Activated T-helper 17 cell treated with anti-CD3 and anti-CD28 coated beads, Interleukin-2, amount 50 U/mL, for 72 hours (primary cell): ENCODE measurements at regions not wholly inside any gene's neighbourhood (a gene's known extent, or its start where the extent isn't known, plus 50 kb on each side); places are given as distances from the start of the nearest gene placed in this dataset.

Source experiments
- ATAC-seq: fragments of 150-1000 bp; cut with Tn5 transposase; replicated peaks from 2 replicates; pipeline ENCODE4 v1.10.0; 2021; ENCODE audit warnings: mild to moderate bottlenecking, moderate library complexity
- H3K27ac Mint-ChIP-seq: one replicate; pipeline ENCODE4 v1.8.0; 2022; ENCODE audit warnings: mixed read lengths
- H3K27me3 Mint-ChIP-seq: one replicate; pipeline ENCODE4 v1.8.0; 2022; ENCODE audit warnings: mixed read lengths
- H3K36me3 Mint-ChIP-seq: one replicate; pipeline ENCODE4 v1.8.0; 2022; ENCODE audit warnings: low read depth, mild to moderate bottlenecking, mixed read lengths
- H3K4me1 Mint-ChIP-seq: one replicate; pipeline ENCODE4 v1.8.0; 2022; ENCODE audit warnings: mixed read lengths
- H3K4me3 Mint-ChIP-seq: one replicate; pipeline ENCODE4 v1.8.0; 2022; ENCODE audit warnings: mild to moderate bottlenecking, mixed read lengths
- H3K9me3 Mint-ChIP-seq: one replicate; pipeline ENCODE4 v1.8.0; 2022; ENCODE audit warnings: mixed read lengths

GRCh38 chr9:81396528-81396927 is 292.8 kb downstream of the TLE1 start:
- H3K27ac Mint-ChIP-seq: no peak overlapping the region
- H3K9me3 Mint-ChIP-seq: peaks cover 12% of the 10 kb centered on the region
- no peaks in the 10 kb centered on the region for H3K27me3 Mint-ChIP-seq
- no peak overlapping the region for H3K4me3 Mint-ChIP-seq
- ATAC-seq: no peak
- no peaks in the 10 kb centered on the region for H3K4me1 Mint-ChIP-seq
- H3K36me3 Mint-ChIP-seq: no peaks in the 10 kb centered on the region

GRCh38 chr9:81395676-81396054 is 293.7 kb downstream of the TLE1 start:
- Mint-ChIP-seq H3K4me1 (no peaks in the 10 kb centered on the region), H3K9me3 (peaks cover 12% of the 10 kb centered on the region), H3K27ac (no peak overlapping the region), H3K36me3 (no peaks in the 10 kb centered on the region), H3K4me3 (no peak overlapping the region), H3K27me3 (no peaks in the 10 kb centered on the region)
- no peak for ATAC-seq

GRCh38 chr9:81394881-81395675 is 294.3 kb downstream of the TLE1 start:
- no peak overlapping the region for H3K27ac Mint-ChIP-seq
- no peak for ATAC-seq
- no peaks in the 10 kb centered on the region for H3K4me1 Mint-ChIP-seq
- H3K27me3 Mint-ChIP-seq: no peaks in the 10 kb centered on the region
- H3K9me3 Mint-ChIP-seq: peaks cover 12% of the 10 kb centered on the region
- no peaks in the 10 kb centered on the region for H3K36me3 Mint-ChIP-seq
- no peak overlapping the region for H3K4me3 Mint-ChIP-seq

- no peaks in the 10 kb centered on the region for H3K36me3 Mint-ChIP-seq
- no peak for ATAC-seq
- H3K27me3 Mint-ChIP-seq: no peaks in the 10 kb centered on the region
- H3K4me1 Mint-ChIP-seq: no peaks in the 10 kb centered on the region
- H3K9me3 Mint-ChIP-seq: peaks cover 11% of the 10 kb centered on the region
- no peak overlapping the region for H3K27ac Mint-ChIP-seq
- H3K4me3 Mint-ChIP-seq: no peak overlapping the region
These were observed 295.1 kb downstream of the TLE1 start for GRCh38 chr9:81393985-81394811.

GRCh38 chr9:81391457-81391825 is 297.9 kb downstream of the TLE1 start:
- peaks cover 8% of the 10 kb centered on the region for H3K9me3 Mint-ChIP-seq
- no peak overlapping the region for H3K4me3 Mint-ChIP-seq
- ATAC-seq: no peak
- no peaks in the 10 kb centered on the region for H3K4me1 Mint-ChIP-seq
- no peak overlapping the region for H3K27ac Mint-ChIP-seq
- H3K36me3 Mint-ChIP-seq: no peaks in the 10 kb centered on the region
- H3K27me3 Mint-ChIP-seq: no peaks in the 10 kb centered on the region

GRCh38 chr9:81390792-81391456 is 298.4 kb downstream of the TLE1 start:
- Mint-ChIP-seq H3K27me3 (no peaks in the 10 kb centered on the region), H3K4me1 (no peaks in the 10 kb centered on the region)

GRCh38 chr9:81389569-81389993 is 299.8 kb downstream of the TLE1 start:
- no peaks in the 10 kb centered on the region for H3K36me3 Mint-ChIP-seq
- no peak for ATAC-seq
- no peaks in the 10 kb centered on the region for H3K27me3 Mint-ChIP-seq
- no peak overlapping the region for H3K27ac Mint-ChIP-seq
- no peaks in the 10 kb centered on the region for H3K4me1 Mint-ChIP-seq
- H3K4me3 Mint-ChIP-seq: no peak overlapping the region
- peaks cover 8% of the 10 kb centered on the region for H3K9me3 Mint-ChIP-seq

More at GRCh38 chr9:81390792-81391456, 298.4 kb downstream of the TLE1 start:
- Mint-ChIP-seq H3K36me3 (no peaks in the 10 kb centered on the region), H3K4me3 (no peak overlapping the region), H3K9me3 (peaks cover 8% of the 10 kb centered on the region), H3K27ac (no peak overlapping the region)
- ATAC-seq: no peak

GRCh38 chr9:81388831-81389230 is 300.5 kb downstream of the TLE1 start:
- H3K9me3 Mint-ChIP-seq: peaks cover 8% of the 10 kb centered on the region
- no peaks in the 10 kb centered on the region for H3K4me1 Mint-ChIP-seq
- H3K36me3 Mint-ChIP-seq: no peaks in the 10 kb centered on the region
- no peak overlapping the region for H3K27ac Mint-ChIP-seq
- ATAC-seq: no peak
- H3K27me3 Mint-ChIP-seq: no peaks in the 10 kb centered on the region
- H3K4me3 Mint-ChIP-seq: no peak overlapping the region

- no peaks in the 10 kb centered on the region for H3K27me3 Mint-ChIP-seq
- no peak overlapping the region for H3K27ac Mint-ChIP-seq
- no peak for ATAC-seq
- H3K4me3 Mint-ChIP-seq: no peak overlapping the region
- H3K9me3 Mint-ChIP-seq: peaks cover 8% of the 10 kb centered on the region
- no peaks in the 10 kb centered on the region for H3K4me1 Mint-ChIP-seq
- no peaks in the 10 kb centered on the region for H3K36me3 Mint-ChIP-seq
These were observed 301.8 kb downstream of the TLE1 start for GRCh38 chr9:81387360-81388106.

GRCh38 chr9:81384911-81385310 is 304.4 kb downstream of the TLE1 start:
- H3K4me3 Mint-ChIP-seq: no peak overlapping the region
- no peaks in the 10 kb centered on the region for H3K4me1 Mint-ChIP-seq
- ATAC-seq: no peak
- H3K27me3 Mint-ChIP-seq: no peaks in the 10 kb centered on the region
- H3K9me3 Mint-ChIP-seq: peaks cover 12% of the 10 kb centered on the region
- H3K27ac Mint-ChIP-seq: no peak overlapping the region
- no peaks in the 10 kb centered on the region for H3K36me3 Mint-ChIP-seq

GRCh38 chr9:81382281-81382680 is 307.1 kb downstream of the TLE1 start:
- Mint-ChIP-seq H3K4me3 (no peak overlapping the region), H3K36me3 (no peaks in the 10 kb centered on the region), H3K27me3 (no peaks in the 10 kb centered on the region), H3K9me3 (peaks cover 8% of the 10 kb centered on the region), H3K27ac (no peak overlapping the region), H3K4me1 (no peaks in the 10 kb centered on the region)
- no peak for ATAC-seq

GRCh38 chr9:81381694-81382093 is 307.7 kb downstream of the TLE1 start:
- H3K9me3 Mint-ChIP-seq: peaks cover 11% of the 10 kb centered on the region
- no peaks in the 10 kb centered on the region for H3K36me3 Mint-ChIP-seq
- no peak for ATAC-seq
- H3K27me3 Mint-ChIP-seq: no peaks in the 10 kb centered on the region
- no peak overlapping the region for H3K27ac Mint-ChIP-seq
- H3K4me1 Mint-ChIP-seq: no peaks in the 10 kb centered on the region
- no peak overlapping the region for H3K4me3 Mint-ChIP-seq

GRCh38 chr9:81380504-81381359 is 308.6 kb downstream of the TLE1 start:
- Mint-ChIP-seq H3K9me3 (peaks cover 11% of the 10 kb centered on the region), H3K27ac (no peak overlapping the region), H3K27me3 (no peaks in the 10 kb centered on the region), H3K36me3 (no peaks in the 10 kb centered on the region), H3K4me1 (no peaks in the 10 kb centered on the region), H3K4me3 (no peak overlapping the region)
- no peak for ATAC-seq
